ENCODE measurements at regions not wholly inside any gene's neighbourhood (a gene's known extent, or its start where the extent isn't known, plus 50 kb on each side); places are given as distances from the start of the nearest gene placed in this dataset.
"Not testable (repeated sequence)": the region's sequence is repeated elsewhere in the genome, so short reads cannot be mapped to it uniquely, and the experiment has no call there.

DNA sequence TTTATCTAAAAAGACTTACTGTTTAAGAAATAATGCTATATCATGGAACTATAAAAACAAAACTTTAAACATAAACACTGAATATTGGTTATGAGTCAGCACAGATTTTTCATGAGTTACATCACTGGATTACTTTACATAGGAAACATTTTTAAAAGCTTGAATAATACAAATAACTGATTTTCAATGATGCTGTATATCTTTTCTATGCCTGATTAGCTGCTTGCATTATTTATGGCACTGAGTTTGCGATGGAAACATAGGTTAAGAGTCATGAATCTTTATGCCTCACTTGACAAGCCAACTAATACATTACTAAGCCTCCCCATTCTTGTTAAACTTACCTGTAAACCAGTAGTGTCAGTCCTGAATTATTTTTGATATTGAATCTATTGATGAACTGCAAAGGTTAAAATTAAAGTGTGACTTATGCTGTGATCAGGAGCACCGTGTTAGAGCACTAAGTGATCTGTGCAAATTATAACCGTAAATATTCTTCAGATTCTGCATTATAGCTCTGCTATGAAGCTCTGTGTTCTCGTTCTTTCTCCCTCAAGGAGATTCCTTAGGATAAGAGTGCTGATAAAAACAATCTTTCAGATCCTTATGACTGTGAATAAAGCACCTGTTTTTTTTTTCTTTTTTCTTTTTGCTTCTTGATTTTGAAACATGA, 437.3 kb upstream of the BCHE start:
- no peak overlapping the region for H2AFZ ChIP-seq (ENCODE audit: low read depth, low read length)
- H3K27me3 ChIP-seq (ENCODE audit: insufficient read depth, low read length), result no peaks in the 10 kb centered on the region
- no peaks in the 10 kb centered on the region for H3K36me3 ChIP-seq (ENCODE audit: insufficient read depth, low read length)
- no peaks in the 10 kb centered on the region for H3K9me3 ChIP-seq (ENCODE audit: low read length)
- no peaks in the 10 kb centered on the region for H3K4me1 ChIP-seq (ENCODE audit: insufficient read depth, low read length)
- H3K4me3 ChIP-seq (ENCODE audit: low read length), result no peak overlapping the region

DNA sequence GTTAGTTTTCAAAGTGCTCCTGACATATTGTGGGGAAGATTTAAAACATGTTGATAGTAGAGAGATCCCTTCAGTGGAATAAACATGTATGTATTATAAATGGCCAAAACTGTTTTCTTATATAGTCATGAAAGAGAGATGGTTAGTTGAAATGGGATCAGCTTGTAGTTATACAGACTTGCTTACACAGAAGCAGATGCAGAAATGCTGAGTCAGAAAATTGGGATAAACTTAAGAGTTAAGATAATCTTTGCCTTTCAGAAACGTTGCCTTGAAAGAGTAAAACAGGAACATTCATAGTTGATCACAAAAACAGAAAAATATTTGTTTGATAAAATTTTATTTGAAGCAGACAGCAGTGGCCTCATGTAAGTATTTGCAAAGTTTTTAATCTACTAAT, 433.2 kb upstream of the BCHE start:
- Histone ChIP-seq H3K9me3 (ENCODE audit: low read length) (no peaks in the 10 kb centered on the region), H3K36me3 (ENCODE audit: insufficient read depth, low read length) (no peaks in the 10 kb centered on the region), H2AFZ (ENCODE audit: low read depth, low read length) (no peak overlapping the region), H3K4me1 (ENCODE audit: insufficient read depth, low read length) (no peaks in the 10 kb centered on the region), H3K4me3 (ENCODE audit: low read length) (no peak overlapping the region), H3K27me3 (ENCODE audit: insufficient read depth, low read length) (no peaks in the 10 kb centered on the region)

DNA sequence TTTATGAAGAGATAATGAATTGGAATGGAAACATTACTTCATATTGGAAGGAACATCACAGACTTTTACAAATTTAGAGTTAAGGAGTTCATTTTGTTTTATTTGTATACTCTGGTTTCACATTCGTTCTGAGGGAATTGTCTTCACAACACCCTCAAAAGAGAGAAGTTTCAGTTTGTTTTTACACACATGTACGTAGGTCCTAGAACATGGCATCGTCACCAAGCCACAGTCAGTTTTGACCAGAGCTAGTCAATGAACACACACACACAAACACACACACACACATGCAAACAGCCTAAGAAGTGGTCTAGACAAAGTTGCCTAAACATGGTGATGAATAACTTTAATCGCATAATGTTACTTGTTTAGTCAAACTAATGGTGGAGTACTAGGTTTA, 427.9 kb upstream of the BCHE start:
- Histone ChIP-seq H3K27me3 (ENCODE audit: insufficient read depth, low read length) (no peaks in the 10 kb centered on the region), H3K4me1 (ENCODE audit: insufficient read depth, low read length) (no peaks in the 10 kb centered on the region), H3K4me3 (ENCODE audit: low read length) (no peak overlapping the region), H2AFZ (ENCODE audit: low read depth, low read length) (no peak overlapping the region), H3K36me3 (ENCODE audit: insufficient read depth, low read length) (no peaks in the 10 kb centered on the region), H3K9me3 (ENCODE audit: low read length) (no peaks in the 10 kb centered on the region)

DNA sequence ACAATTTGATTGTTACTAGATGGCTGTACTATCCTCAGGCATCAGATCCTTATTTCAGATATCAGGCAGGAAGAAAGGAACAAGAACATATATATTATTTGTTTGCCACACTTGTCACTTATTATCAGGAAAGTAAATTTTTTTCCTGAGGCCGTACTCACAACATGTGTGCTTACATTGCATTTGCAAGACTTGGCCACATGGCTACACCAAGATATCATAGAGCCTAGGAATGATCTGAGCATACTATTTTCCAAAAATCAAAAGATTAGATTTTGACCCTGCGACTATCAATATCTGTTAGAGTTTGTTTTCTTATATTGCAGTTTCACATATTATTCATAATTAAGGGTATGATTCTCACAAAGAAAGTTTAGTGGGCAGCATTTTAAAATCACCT, 426.2 kb upstream of the BCHE start:
- H2AFZ ChIP-seq (ENCODE audit: low read depth, low read length), result no peak overlapping the region
- no peaks in the 10 kb centered on the region for H3K36me3 ChIP-seq (ENCODE audit: insufficient read depth, low read length)
- no peak overlapping the region for H3K4me3 ChIP-seq (ENCODE audit: low read length)
- H3K4me1 ChIP-seq (ENCODE audit: insufficient read depth, low read length), result no peaks in the 10 kb centered on the region
- H3K9me3 ChIP-seq (ENCODE audit: low read length), result no peaks in the 10 kb centered on the region
- H3K27me3 ChIP-seq (ENCODE audit: insufficient read depth, low read length), result no peaks in the 10 kb centered on the region

- not testable (repeated sequence) for H3K36me3 ChIP-seq (ENCODE audit: insufficient read depth, low read length); H3K27me3 ChIP-seq (ENCODE audit: insufficient read depth, low read length); H3K9me3 ChIP-seq (ENCODE audit: low read length); H3K4me3 ChIP-seq (ENCODE audit: low read length); H3K4me1 ChIP-seq (ENCODE audit: insufficient read depth, low read length); H2AFZ ChIP-seq (ENCODE audit: low read depth, low read length)
Measured at GRCh38 chr3:166258293-166258850, 421.1 kb upstream of the BCHE start.

DNA sequence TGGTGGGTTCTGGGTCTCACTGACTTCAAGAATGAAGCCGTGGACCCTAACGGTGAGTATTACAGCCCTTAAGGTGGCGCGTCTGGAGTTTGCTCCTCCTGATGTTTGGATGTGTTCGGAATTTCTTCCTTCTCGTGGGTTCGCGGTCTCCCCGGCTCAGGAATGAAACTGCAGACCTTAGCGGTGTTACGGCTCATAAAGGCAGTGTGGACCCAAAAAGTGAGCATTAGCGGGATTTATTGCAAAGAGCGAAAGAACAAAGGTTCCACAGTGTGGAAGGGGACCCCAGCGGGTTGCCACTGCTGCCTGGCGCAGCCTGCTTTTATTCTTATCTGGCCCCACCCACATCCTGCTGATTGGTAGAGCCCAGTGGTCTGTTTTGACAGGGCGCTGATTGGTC, 420.5 kb upstream of the BCHE start:
- Histone ChIP-seq H2AFZ (ENCODE audit: low read depth, low read length) (no peak overlapping the region), H3K36me3 (ENCODE audit: insufficient read depth, low read length) (no peaks in the 10 kb centered on the region), H3K27me3 (ENCODE audit: insufficient read depth, low read length) (no peaks in the 10 kb centered on the region), H3K9me3 (ENCODE audit: low read length) (peaks cover 8% of the 10 kb centered on the region), H3K4me3 (ENCODE audit: low read length) (no peak overlapping the region), H3K4me1 (ENCODE audit: insufficient read depth, low read length) (no peaks in the 10 kb centered on the region)

- H3K4me3 ChIP-seq (ENCODE audit: low read length), result no peak overlapping the region
- peaks cover 6% of the 10 kb centered on the region for H3K9me3 ChIP-seq (ENCODE audit: low read length)
- H2AFZ ChIP-seq (ENCODE audit: low read depth, low read length), result peak overlapping the region; percentile 60
- no peaks in the 10 kb centered on the region for H3K36me3 ChIP-seq (ENCODE audit: insufficient read depth, low read length)
- H3K4me1 ChIP-seq (ENCODE audit: insufficient read depth, low read length), result peaks cover 1% of the 10 kb centered on the region
- no peaks in the 10 kb centered on the region for H3K27me3 ChIP-seq (ENCODE audit: insufficient read depth, low read length)
Measured at GRCh38 chr3:166248784-166249183, 411.6 kb upstream of the BCHE start.

DNA sequence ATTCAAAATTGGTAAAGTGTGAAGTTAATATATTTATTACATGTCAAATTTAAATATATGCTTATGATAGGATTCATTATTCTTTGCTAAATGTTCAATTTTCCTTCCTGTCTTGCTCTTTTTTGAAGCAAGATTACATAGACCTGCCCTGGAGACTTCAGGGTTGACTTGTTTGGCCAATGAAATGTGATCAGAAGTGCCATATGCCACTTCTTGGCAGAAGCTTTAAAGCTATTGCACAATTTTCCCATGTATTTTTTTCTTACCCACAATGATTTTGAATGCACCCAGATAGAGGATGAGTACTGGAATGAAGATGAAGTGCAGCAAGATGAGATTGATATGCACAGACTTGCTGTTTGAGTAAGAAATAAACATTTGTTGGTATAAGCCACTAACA, 406.3 kb upstream of the BCHE start:
- H3K27me3 ChIP-seq (ENCODE audit: insufficient read depth, low read length), result no peaks in the 10 kb centered on the region
- peaks cover under 1% of the 10 kb centered on the region for H3K4me1 ChIP-seq (ENCODE audit: insufficient read depth, low read length)
- H2AFZ ChIP-seq (ENCODE audit: low read depth, low read length), result no peak overlapping the region
- H3K9me3 ChIP-seq (ENCODE audit: low read length), result no peaks in the 10 kb centered on the region
- no peak overlapping the region for H3K4me3 ChIP-seq (ENCODE audit: low read length)
- no peaks in the 10 kb centered on the region for H3K36me3 ChIP-seq (ENCODE audit: insufficient read depth, low read length)

- Histone ChIP-seq H3K36me3 (ENCODE audit: insufficient read depth, low read length) (no peaks in the 10 kb centered on the region), H3K9me3 (ENCODE audit: low read length) (no peaks in the 10 kb centered on the region), H3K27me3 (ENCODE audit: insufficient read depth, low read length) (no peaks in the 10 kb centered on the region), H3K4me1 (ENCODE audit: insufficient read depth, low read length) (no peaks in the 10 kb centered on the region), H2AFZ (ENCODE audit: low read depth, low read length) (no peak overlapping the region), H3K4me3 (ENCODE audit: low read length) (no peak overlapping the region)
Measured at GRCh38 chr3:166223120-166223519, 385.9 kb upstream of the BCHE start.

DNA sequence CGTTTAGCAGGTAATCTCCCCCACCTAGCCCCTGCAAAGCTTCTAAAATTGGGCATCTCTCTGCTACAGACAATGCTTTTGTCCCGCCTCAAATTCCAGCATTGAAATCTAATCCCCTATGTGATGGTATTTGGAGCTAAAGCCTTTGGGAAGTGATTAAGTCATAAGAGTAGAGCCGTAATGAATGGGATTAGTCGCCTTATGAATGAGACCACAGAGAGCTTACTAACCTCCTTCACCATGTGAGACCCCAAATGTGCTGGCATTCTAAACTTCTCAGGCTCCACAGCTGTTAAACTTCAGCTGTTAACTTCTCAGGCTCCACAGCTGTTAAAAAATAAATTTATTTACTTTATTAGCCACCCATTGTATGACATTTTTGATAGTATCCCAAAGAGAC, 374.2 kb upstream of the BCHE start:
- no peaks in the 10 kb centered on the region for H3K36me3 ChIP-seq (ENCODE audit: insufficient read depth, low read length)
- H3K27me3 ChIP-seq (ENCODE audit: insufficient read depth, low read length), result no peaks in the 10 kb centered on the region
- H3K4me1 ChIP-seq (ENCODE audit: insufficient read depth, low read length), result no peaks in the 10 kb centered on the region
- no peaks in the 10 kb centered on the region for H3K9me3 ChIP-seq (ENCODE audit: low read length)
- no peak overlapping the region for H2AFZ ChIP-seq (ENCODE audit: low read depth, low read length)
- no peak overlapping the region for H3K4me3 ChIP-seq (ENCODE audit: low read length)

- H3K9me3 ChIP-seq (ENCODE audit: low read length), result no peaks in the 10 kb centered on the region
- no peaks in the 10 kb centered on the region for H3K36me3 ChIP-seq (ENCODE audit: insufficient read depth, low read length)
- no peak overlapping the region for H2AFZ ChIP-seq (ENCODE audit: low read depth, low read length)
- H3K4me3 ChIP-seq (ENCODE audit: low read length), result no peak overlapping the region
- no peaks in the 10 kb centered on the region for H3K27me3 ChIP-seq (ENCODE audit: insufficient read depth, low read length)
- no peaks in the 10 kb centered on the region for H3K4me1 ChIP-seq (ENCODE audit: insufficient read depth, low read length)
Measured at GRCh38 chr3:166209701-166210100, 372.5 kb upstream of the BCHE start.

DNA sequence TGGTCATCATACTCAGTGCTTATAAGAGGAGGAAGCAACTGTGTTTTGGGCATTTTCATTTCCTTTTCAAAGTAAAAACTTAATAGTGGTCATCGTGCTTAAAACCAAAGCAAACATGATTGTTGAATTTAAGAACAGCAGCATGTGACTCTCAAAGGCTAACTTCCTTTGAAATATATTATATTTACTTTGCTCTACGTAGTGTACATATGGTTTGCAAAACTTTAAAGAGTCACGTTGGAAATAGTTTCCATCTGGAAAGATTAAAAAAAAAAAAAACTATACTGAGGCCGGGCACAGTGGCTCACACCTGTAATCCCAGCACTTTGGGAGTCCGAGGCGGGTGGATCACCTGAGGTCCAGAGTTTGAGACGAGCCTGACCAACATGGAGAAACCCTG, 367.9 kb upstream of the BCHE start:
- Histone ChIP-seq H3K4me3 (ENCODE audit: low read length) (no peak overlapping the region), H2AFZ (ENCODE audit: low read depth, low read length) (no peak overlapping the region), H3K9me3 (ENCODE audit: low read length) (no peaks in the 10 kb centered on the region), H3K27me3 (ENCODE audit: insufficient read depth, low read length) (no peaks in the 10 kb centered on the region), H3K36me3 (ENCODE audit: insufficient read depth, low read length) (no peaks in the 10 kb centered on the region), H3K4me1 (ENCODE audit: insufficient read depth, low read length) (no peaks in the 10 kb centered on the region)

DNA sequence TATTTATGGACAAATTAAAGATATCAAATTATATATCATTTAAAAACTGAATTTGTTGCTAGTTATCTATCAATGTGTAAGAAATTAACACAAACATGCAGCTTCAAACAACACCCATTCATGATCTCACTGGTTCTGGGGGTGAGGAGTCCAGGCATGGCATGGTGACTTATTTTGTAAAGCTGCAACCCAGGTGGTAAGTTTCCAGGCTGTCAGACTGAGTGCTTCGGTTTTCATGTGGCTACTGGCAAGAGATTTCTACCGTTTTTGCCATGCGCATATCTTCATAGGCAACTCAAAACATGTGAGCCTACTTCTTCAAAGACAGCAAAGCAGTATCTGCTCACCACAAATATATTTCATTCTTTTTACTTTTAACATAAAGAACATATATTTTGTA, 364.3 kb upstream of the BCHE start:
- Histone ChIP-seq H3K4me3 (ENCODE audit: low read length) (no peak overlapping the region), H2AFZ (ENCODE audit: low read depth, low read length) (no peak overlapping the region), H3K4me1 (ENCODE audit: insufficient read depth, low read length) (no peaks in the 10 kb centered on the region), H3K36me3 (ENCODE audit: insufficient read depth, low read length) (no peaks in the 10 kb centered on the region), H3K27me3 (ENCODE audit: insufficient read depth, low read length) (no peaks in the 10 kb centered on the region), H3K9me3 (ENCODE audit: low read length) (no peaks in the 10 kb centered on the region)

- Histone ChIP-seq H2AFZ (ENCODE audit: low read depth, low read length) (no peak overlapping the region), H3K4me1 (ENCODE audit: insufficient read depth, low read length) (no peaks in the 10 kb centered on the region), H3K27me3 (ENCODE audit: insufficient read depth, low read length) (no peaks in the 10 kb centered on the region), H3K9me3 (ENCODE audit: low read length) (no peaks in the 10 kb centered on the region), H3K4me3 (ENCODE audit: low read length) (no peak overlapping the region), H3K36me3 (ENCODE audit: insufficient read depth, low read length) (no peaks in the 10 kb centered on the region)
Measured at GRCh38 chr3:166199491-166199890, 362.3 kb upstream of the BCHE start.
